Esophagus squamous epithelium (tissue), 4 donors: ENCODE measurements at regions not wholly inside any gene's neighbourhood (a gene's known extent, or its start where the extent isn't known, plus 50 kb on each side); places are given as distances from the start of the nearest gene placed in this dataset.

Experiments used
- CTCF ChIP-seq, 6 experiments: fragments of 450-650 bp in 4 of 6; fragments of 200-600 bp in 2 of 6; sonication (generic) in 2 of 6; IDR thresholded peaks; one replicate each; pipeline ENCODE4 v1.5.1; 2016 to 2019; ENCODE audit warnings: antibody characterized with exemption in 6 of 6, mild to moderate bottlenecking in 4 of 6, moderate library complexity in 4 of 6
- POLR2A ChIP-seq, 4 donors: fragments of 450-650 bp; IDR thresholded peaks; one replicate each; pipeline ENCODE4 v1.6.1; 2017; ENCODE audit warnings: antibody characterized with exemption in 4 of 4, mild to moderate bottlenecking in 4 of 4, moderate library complexity in 3 of 4

GRCh38 chr7:129366-130221, 62.8 kb upstream of the FAM20C start:
- TF ChIP-seq CTCF (IDR thresholded peaks at IDR 0.05) = no peak
- TF ChIP-seq POLR2A (IDR thresholded peaks at IDR 0.05) = no peak
